ENCODE measurements at regions not wholly inside any gene's neighbourhood (a gene's known extent, or its start where the extent isn't known, plus 50 kb on each side); places are given as distances from the start of the nearest gene placed in this dataset.

DNA sequence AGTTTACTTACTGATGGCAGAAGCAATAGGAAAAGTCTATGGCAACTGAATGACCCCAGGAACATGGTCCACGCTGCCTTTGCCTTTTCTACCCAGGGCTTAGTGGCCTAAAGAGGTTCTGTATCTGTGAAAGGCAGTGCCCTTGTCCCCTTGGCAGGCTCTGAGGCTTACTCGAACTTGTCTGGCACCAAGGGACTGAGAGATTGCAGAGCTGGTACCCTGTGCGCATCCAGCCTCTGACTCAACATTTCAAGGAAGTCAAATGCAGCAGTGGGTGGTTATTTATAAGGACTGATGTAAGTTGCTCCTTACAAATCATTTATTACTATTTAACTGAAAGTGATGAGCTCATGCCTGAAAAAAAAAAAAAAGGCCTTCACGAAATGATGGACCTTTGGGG, 299.9 kb upstream of the MYOCD start:
- Histone ChIP-seq H3K4me3 (ENCODE audit: extremely low read depth, insufficient read depth, low read length, poor library complexity, severe bottlenecking) (no peak overlapping the region), H3K27ac (ENCODE audit: low read depth, low read length, severe bottlenecking) (no peak overlapping the region), H3K36me3 (ENCODE audit: control insufficient read depth, insufficient read depth, low read length) (no peaks in the 10 kb centered on the region), H3K4me1 (ENCODE audit: control insufficient read depth, insufficient read depth, low read length, poor library complexity, severe bottlenecking) (no peaks in the 10 kb centered on the region), H3K9me3 (ENCODE audit: control insufficient read depth, low read length) (no peaks in the 10 kb centered on the region)
- WGBS, 2 experiments (ENCODE audit: insufficient coverage in 2 of 2) = 100% methylated on average over 1 to 2 of the region's 4 CpGs

DNA sequence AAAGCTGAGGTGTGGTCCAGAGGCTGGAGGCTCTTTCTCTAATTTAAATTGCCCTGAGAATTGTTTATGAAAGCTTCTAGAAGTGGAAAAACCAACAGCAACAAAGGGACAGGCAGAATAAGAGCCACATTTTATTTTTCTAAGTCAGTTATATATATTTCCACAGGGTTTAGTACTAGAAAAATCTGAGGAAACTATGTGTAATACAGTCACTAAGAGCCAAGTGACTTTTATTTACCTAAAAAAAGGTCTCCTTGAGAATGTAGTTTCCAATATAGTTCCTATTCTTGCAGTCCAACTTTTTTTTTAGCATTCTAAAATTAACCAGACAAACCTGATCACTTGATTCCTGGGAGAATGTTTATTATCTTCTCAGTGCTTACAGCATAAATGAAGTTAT, 296.6 kb upstream of the MYOCD start:
- Histone ChIP-seq H3K27ac (ENCODE audit: low read depth, low read length, severe bottlenecking) (no peak overlapping the region), H3K4me1 (ENCODE audit: control insufficient read depth, insufficient read depth, low read length, poor library complexity, severe bottlenecking) (no peaks in the 10 kb centered on the region), H3K36me3 (ENCODE audit: control insufficient read depth, insufficient read depth, low read length) (no peaks in the 10 kb centered on the region), H3K9me3 (ENCODE audit: control insufficient read depth, low read length) (no peaks in the 10 kb centered on the region), H3K4me3 (ENCODE audit: extremely low read depth, insufficient read depth, low read length, poor library complexity, severe bottlenecking) (no peak overlapping the region)

DNA sequence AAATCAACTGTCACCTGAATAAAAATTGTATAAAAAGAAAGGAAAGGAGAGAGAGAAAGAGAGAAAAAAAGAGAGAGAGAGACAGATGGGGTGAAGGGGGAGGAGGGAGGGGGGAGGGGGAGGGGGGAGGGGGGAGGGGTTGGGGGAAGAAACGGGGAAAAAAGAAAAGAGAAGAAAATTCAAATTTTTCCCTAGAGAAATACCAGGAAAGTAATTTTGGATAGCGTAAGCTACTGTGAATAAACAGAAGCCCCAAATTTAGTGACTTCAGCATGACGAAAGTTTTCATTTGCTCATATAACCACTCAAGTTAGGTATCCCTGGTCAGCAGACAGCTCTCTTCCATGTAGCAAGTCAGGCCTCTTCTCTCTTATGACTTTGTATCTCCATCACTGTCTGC, 289.4 kb upstream of the MYOCD start:
- no peak overlapping the region for H3K4me3 ChIP-seq (ENCODE audit: extremely low read depth, insufficient read depth, low read length, poor library complexity, severe bottlenecking)
- no peaks in the 10 kb centered on the region for H3K36me3 ChIP-seq (ENCODE audit: control insufficient read depth, insufficient read depth, low read length)
- H3K27ac ChIP-seq (ENCODE audit: low read depth, low read length, severe bottlenecking) = no peak overlapping the region
- no peaks in the 10 kb centered on the region for H3K4me1 ChIP-seq (ENCODE audit: control insufficient read depth, insufficient read depth, low read length, poor library complexity, severe bottlenecking)
- WGBS, 2 experiments (ENCODE audit: insufficient coverage in 2 of 2) = 92% methylated on average over 2 of the region's 3 CpGs; no CpG with 5 or more reads in 1 of the 2 experiments
- H3K9me3 ChIP-seq (ENCODE audit: control insufficient read depth, low read length) = peaks cover 11% of the 10 kb centered on the region

DNA sequence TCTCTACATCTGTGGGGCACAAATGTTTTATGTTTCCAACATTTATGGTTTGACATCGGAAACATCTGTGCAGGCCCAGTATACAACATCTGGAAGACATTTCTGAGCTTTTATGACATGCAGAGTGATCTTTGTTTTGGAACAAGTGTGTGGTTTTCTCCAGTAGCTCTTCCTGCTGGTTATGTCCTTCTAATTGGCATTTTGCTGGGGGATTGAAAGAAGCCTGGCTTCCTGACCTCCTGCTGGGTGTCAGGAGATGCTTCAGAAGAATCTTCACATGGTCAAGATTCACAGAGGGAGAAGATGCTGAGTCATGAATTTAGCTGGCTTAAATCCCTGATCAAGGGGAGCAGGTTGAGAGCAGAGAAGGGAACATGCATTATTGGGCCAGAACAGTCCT, 279.5 kb upstream of the MYOCD start:
- Histone ChIP-seq H3K9me3 (ENCODE audit: control insufficient read depth, low read length) (no peaks in the 10 kb centered on the region), H3K36me3 (ENCODE audit: control insufficient read depth, insufficient read depth, low read length) (no peaks in the 10 kb centered on the region), H3K27ac (ENCODE audit: low read depth, low read length, severe bottlenecking) (no peak overlapping the region), H3K4me1 (ENCODE audit: control insufficient read depth, insufficient read depth, low read length, poor library complexity, severe bottlenecking) (peaks cover 8% of the 10 kb centered on the region), H3K4me3 (ENCODE audit: extremely low read depth, insufficient read depth, low read length, poor library complexity, severe bottlenecking) (no peak overlapping the region)
- 75 to 100% methylated on average over 1 of the region's 1 CpG for WGBS, 2 experiments (ENCODE audit: insufficient coverage in 2 of 2)

DNA sequence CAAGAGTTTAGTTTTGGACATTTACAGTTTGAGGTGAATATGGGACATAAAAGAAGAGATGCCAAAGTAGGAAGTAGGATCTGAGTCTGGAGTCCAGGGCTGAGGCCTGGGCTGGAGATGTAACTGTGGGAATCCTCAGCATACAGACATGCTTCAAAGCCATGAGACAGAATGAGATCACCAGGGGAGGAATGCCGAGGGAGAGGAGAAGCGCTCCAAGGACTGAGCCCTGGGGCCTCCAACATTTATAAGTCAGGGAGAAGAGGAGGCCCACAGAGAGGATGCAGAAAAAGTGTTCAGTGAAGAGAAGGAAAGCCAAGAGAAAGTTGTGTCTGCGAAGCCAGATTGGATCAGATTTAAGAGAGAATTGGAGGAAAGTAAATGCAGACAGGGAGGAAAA, 277.5 kb upstream of the MYOCD start:
- 90 to 93% methylated on average over 3 of the region's 3 CpGs for WGBS, 2 experiments (ENCODE audit: insufficient coverage in 2 of 2)
- no peak overlapping the region for H3K27ac ChIP-seq (ENCODE audit: low read depth, low read length, severe bottlenecking)

DNA sequence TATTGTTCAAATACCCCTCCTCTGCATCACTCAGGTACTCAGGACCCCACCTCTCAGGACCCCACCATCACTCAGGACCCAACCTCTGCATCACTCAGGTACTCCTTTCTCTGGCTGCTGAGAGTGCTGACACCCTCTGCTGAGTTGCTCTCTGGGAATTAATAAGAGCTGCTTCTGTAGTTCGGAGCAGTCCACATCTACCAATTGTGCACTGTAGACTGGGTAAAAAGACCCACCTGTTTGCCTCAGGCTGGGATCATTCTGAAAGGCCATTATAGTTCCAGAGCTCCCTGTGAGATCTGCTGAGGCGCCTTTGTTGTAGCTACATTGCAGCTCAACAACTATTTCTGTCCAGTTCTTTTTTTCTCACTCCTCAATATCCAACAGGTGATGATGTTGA, 276.3 kb upstream of the MYOCD start:
- Histone ChIP-seq H3K4me1 (ENCODE audit: control insufficient read depth, insufficient read depth, low read length, poor library complexity, severe bottlenecking) (peaks cover 8% of the 10 kb centered on the region), H3K27ac (ENCODE audit: low read depth, low read length, severe bottlenecking) (no peak overlapping the region), H3K4me3 (ENCODE audit: extremely low read depth, insufficient read depth, low read length, poor library complexity, severe bottlenecking) (no peak overlapping the region), H3K9me3 (ENCODE audit: control insufficient read depth, low read length) (no peaks in the 10 kb centered on the region), H3K36me3 (ENCODE audit: control insufficient read depth, insufficient read depth, low read length) (no peaks in the 10 kb centered on the region)
- 92 to 94% methylated on average over 2 of the region's 2 CpGs for WGBS, 2 experiments (ENCODE audit: insufficient coverage in 2 of 2)

More for the DNA sequence above, 277.5 kb upstream of the MYOCD start:
- H3K4me3 ChIP-seq (ENCODE audit: extremely low read depth, insufficient read depth, low read length, poor library complexity, severe bottlenecking) = no peak overlapping the region
- peaks cover 8% of the 10 kb centered on the region for H3K4me1 ChIP-seq (ENCODE audit: control insufficient read depth, insufficient read depth, low read length, poor library complexity, severe bottlenecking)
- H3K9me3 ChIP-seq (ENCODE audit: control insufficient read depth, low read length) = no peaks in the 10 kb centered on the region
- no peaks in the 10 kb centered on the region for H3K36me3 ChIP-seq (ENCODE audit: control insufficient read depth, insufficient read depth, low read length)

DNA sequence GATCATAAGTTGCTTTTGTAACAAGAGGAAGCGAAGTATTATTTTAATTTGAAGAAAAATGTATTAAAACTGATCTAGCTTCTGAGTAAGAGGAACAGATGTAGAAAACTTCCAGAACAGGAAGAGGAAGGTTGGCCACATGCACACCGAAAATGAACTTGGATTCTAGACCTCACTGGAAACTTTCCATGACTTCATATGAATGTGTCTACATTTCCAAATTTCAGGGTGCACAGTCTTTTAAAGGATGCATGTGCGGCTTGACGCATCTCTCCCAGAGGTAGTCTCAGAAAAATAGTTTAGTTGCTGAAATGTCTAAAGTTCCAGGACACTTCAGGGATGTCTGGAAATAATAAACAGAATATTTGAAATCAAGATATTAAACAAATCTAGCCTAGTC, 275.1 kb upstream of the MYOCD start:
- no peaks in the 10 kb centered on the region for H3K36me3 ChIP-seq (ENCODE audit: control insufficient read depth, insufficient read depth, low read length)
- H3K4me3 ChIP-seq (ENCODE audit: extremely low read depth, insufficient read depth, low read length, poor library complexity, severe bottlenecking) = no peak overlapping the region
- no peaks in the 10 kb centered on the region for H3K9me3 ChIP-seq (ENCODE audit: control insufficient read depth, low read length)
- WGBS, 2 experiments (ENCODE audit: insufficient coverage in 2 of 2) = 87 to 93% methylated on average over 2 to 4 of the region's 4 CpGs
- peaks cover 8% of the 10 kb centered on the region for H3K4me1 ChIP-seq (ENCODE audit: control insufficient read depth, insufficient read depth, low read length, poor library complexity, severe bottlenecking)
- no peak overlapping the region for H3K27ac ChIP-seq (ENCODE audit: low read depth, low read length, severe bottlenecking)

DNA sequence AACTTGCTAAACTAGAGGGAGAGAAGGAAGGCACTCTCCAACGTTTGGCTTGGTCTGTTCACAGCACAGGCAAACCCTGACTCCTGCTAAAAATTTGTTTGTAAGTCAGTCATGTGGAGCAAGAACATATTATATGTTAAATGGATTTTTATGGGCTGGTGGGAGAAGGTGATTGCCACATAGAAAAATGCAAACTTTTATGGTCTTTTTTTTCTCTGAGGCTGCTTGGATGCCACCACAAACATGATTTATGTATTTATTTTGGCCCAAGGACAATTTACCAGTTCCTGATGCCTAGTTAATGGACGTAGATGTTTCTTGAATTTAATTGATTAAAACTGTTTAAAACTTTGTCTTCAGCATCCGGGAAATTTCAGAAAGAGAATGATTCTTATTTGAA, 274.2 kb upstream of the MYOCD start:
- H3K4me1 ChIP-seq (ENCODE audit: control insufficient read depth, insufficient read depth, low read length, poor library complexity, severe bottlenecking) = peaks cover 8% of the 10 kb centered on the region
- no peak overlapping the region for H3K4me3 ChIP-seq (ENCODE audit: extremely low read depth, insufficient read depth, low read length, poor library complexity, severe bottlenecking)
- H3K9me3 ChIP-seq (ENCODE audit: control insufficient read depth, low read length) = no peaks in the 10 kb centered on the region
- 69 to 89% methylated on average over 2 to 3 of the region's 3 CpGs for WGBS, 2 experiments (ENCODE audit: insufficient coverage in 2 of 2)
- no peak overlapping the region for H3K27ac ChIP-seq (ENCODE audit: low read depth, low read length, severe bottlenecking)
- H3K36me3 ChIP-seq (ENCODE audit: control insufficient read depth, insufficient read depth, low read length) = no peaks in the 10 kb centered on the region

DNA sequence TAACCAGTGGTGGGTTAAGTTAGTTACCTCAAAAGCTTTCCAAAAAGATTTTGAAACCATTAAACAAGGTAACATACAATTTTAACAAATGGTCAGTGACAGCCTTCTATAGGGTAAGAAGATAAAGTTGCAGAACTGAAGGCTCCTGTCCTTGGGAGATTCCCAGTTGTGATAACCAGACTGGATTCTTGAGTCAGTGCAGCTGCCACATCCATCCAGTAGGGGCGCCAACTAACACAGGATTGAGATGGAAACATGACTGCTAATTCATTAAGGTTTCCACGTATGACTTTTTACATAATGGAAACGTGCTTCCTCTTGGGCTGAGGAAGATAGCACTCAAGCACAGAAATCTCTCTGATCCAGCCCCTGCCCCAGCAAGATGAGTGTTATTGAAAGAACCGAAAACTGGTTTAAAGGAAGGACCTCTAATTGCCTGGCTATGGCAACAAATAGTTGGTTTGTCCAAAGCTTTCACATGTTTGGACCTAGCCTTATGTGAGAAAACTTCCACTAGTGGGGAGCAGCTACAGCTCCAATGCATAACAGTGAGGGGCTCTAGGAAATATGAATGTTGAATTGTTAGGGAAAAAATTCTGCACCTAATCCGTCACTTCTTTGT, 269.8 kb upstream of the MYOCD start:
- 46% methylated on average over 2 to 4 of the region's 5 CpGs for WGBS, 2 experiments (ENCODE audit: insufficient coverage in 2 of 2)
- Histone ChIP-seq H3K9me3 (ENCODE audit: control insufficient read depth, low read length) (peaks cover 4% of the 10 kb centered on the region), H3K27ac (ENCODE audit: low read depth, low read length, severe bottlenecking) (no peak overlapping the region), H3K4me3 (ENCODE audit: extremely low read depth, insufficient read depth, low read length, poor library complexity, severe bottlenecking) (no peak overlapping the region), H3K4me1 (ENCODE audit: control insufficient read depth, insufficient read depth, low read length, poor library complexity, severe bottlenecking) (no peaks in the 10 kb centered on the region), H3K36me3 (ENCODE audit: control insufficient read depth, insufficient read depth, low read length) (no peaks in the 10 kb centered on the region)

DNA sequence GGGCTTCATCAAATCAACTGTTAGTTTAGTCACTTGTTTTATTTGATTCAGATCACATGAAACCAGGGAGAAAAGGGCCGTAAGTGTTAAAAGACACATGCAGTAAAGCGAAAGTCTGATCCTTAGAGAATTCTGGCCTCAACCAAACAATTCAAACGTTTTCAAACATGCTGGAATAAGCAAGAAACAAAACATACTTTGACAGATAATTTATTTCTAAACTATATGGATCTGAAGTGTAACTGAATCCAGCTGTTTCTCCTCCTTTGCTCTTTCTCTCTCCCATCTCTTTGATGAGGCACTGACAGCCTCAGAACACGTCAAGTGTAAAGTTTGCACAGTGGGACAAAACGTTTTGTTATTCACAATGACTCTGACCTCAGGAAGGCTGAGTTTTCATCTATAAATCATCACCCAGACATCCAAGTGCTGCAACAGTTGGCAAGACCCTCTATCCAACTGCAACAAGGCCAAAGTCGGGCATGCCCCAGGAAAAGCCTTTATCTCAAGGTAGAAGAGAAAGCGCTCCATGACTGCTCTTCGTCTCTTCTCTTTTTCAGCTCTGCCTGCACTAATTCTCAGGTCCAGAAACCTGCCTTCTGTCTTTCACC, 267.1 kb upstream of the MYOCD start:
- 79 to 84% methylated on average over 5 to 8 of the region's 8 CpGs for WGBS, 2 experiments (ENCODE audit: insufficient coverage in 2 of 2)
- H3K4me3 ChIP-seq (ENCODE audit: extremely low read depth, insufficient read depth, low read length, poor library complexity, severe bottlenecking) = no peak overlapping the region
- H3K27ac ChIP-seq (ENCODE audit: low read depth, low read length, severe bottlenecking) = no peak overlapping the region
- H3K4me1 ChIP-seq (ENCODE audit: control insufficient read depth, insufficient read depth, low read length, poor library complexity, severe bottlenecking) = peaks cover 8% of the 10 kb centered on the region
- H3K9me3 ChIP-seq (ENCODE audit: control insufficient read depth, low read length) = peaks cover 4% of the 10 kb centered on the region
- H3K36me3 ChIP-seq (ENCODE audit: control insufficient read depth, insufficient read depth, low read length) = no peaks in the 10 kb centered on the region

DNA sequence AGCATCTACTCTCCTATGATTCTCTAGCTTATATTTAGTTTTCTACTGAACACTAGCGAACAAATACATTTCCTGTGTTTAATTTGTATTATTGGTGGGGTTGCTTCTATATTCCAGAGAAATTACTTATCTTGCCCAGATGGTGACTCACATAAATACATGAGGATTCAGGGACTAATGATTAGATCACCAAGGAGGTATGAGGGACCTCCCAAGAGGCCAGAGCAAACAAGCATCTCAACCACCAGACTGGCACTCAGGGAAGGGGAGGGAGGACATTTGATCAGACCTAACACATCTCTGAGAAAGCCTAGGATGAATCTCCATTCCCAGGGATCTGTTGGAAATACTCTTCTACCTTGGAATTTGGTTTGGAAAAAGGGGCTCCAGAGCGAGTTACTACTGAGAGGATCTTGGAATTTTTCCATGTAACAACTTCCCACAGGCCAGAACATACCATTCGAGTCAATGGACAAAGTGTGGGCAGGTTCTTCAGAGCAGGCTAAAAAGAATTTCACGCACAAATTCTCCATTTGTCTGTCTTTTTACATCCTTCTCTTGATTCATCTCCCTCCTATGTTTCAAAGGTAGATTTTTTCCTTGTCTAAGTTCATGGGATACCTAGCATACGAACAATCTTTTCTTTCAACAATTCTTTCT, 262.6 kb upstream of the MYOCD start:
- no peaks in the 10 kb centered on the region for H3K9me3 ChIP-seq (ENCODE audit: control insufficient read depth, low read length)
- H3K4me3 ChIP-seq (ENCODE audit: extremely low read depth, insufficient read depth, low read length, poor library complexity, severe bottlenecking) = no peak overlapping the region
- H3K36me3 ChIP-seq (ENCODE audit: control insufficient read depth, insufficient read depth, low read length) = no peaks in the 10 kb centered on the region
- H3K4me1 ChIP-seq (ENCODE audit: control insufficient read depth, insufficient read depth, low read length, poor library complexity, severe bottlenecking) = peaks cover 19% of the 10 kb centered on the region
- H3K27ac ChIP-seq (ENCODE audit: low read depth, low read length, severe bottlenecking) = no peak overlapping the region
- 80 to 100% methylated on average over 1 to 3 of the region's 5 CpGs for WGBS, 2 experiments (ENCODE audit: insufficient coverage in 2 of 2)

Data from mesodermal cell (in vitro differentiated cells).